ENCODE measurements at regions not wholly inside any gene's neighbourhood (a gene's known extent, or its start where the extent isn't known, plus 50 kb on each side); places are given as distances from the start of the nearest gene placed in this dataset.

DNA sequence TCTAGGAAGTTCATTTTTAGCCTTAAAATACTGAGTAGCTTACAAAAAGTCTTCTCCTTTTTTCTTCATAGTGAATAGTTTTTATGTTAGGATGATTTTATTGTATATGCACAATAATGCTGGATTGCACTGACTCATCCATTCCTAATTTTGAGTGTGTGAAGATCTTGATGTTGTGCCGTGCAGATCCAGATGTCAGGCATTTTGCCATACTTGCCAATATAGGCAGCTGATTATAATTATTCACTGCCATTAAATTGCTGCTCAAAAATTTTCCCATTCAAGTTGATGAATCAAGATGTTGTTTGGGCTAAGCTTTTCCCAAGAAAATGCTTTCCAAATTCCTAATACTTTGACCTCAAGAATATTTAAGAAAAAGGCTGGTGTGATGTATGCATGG, 218.3 kb downstream of the AHR start:
- Mint-ChIP-seq H3K27me3 (ENCODE audit: low read depth) (peaks cover 4% of the 10 kb centered on the region), H3K4me1 (ENCODE audit: low read depth) (peaks cover 5% of the 10 kb centered on the region), H3K27ac (no peak overlapping the region), H3K4me3 (ENCODE audit: low read depth) (no peak overlapping the region), H3K9me3 (no peaks in the 10 kb centered on the region), H3K36me3 (ENCODE audit: low read depth) (no peaks in the 10 kb centered on the region)
- DNase-seq (ENCODE audit: low spot score): no peak
- intact Hi-C loops (cut with micrococcal nuclease): no loop called here

DNA sequence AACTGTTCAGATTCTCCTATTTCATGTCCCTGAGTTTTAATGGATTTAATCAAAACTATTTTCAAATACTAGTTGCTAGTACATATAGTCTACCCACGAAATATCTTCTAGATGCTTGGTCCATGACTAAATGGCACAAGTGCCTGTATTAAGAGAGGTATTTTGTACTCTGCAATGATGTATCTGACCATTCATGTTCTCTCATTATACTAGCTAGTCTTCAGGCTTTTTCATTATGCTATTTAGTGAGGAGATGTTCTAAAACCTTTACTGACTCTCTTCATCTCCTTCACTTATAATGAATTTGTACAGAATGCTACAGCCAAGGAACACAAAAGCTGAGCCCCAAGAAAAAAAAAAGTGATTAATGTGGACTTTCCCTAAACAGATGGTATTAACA, 222.5 kb downstream of the AHR start:
- Mint-ChIP-seq H3K36me3 (ENCODE audit: low read depth) (no peaks in the 10 kb centered on the region), H3K27me3 (ENCODE audit: low read depth) (no peaks in the 10 kb centered on the region), H3K27ac (no peak overlapping the region), H3K4me3 (ENCODE audit: low read depth) (no peak overlapping the region), H3K4me1 (ENCODE audit: low read depth) (peaks cover 16% of the 10 kb centered on the region), H3K9me3 (no peaks in the 10 kb centered on the region)
- no peak for DNase-seq (ENCODE audit: low spot score)
- intact Hi-C loops (cut with micrococcal nuclease): loop anchor here (10.0 kb wide), 1 partner anchor 216 kb away; no protein-coding TSS in a partner anchor

DNA sequence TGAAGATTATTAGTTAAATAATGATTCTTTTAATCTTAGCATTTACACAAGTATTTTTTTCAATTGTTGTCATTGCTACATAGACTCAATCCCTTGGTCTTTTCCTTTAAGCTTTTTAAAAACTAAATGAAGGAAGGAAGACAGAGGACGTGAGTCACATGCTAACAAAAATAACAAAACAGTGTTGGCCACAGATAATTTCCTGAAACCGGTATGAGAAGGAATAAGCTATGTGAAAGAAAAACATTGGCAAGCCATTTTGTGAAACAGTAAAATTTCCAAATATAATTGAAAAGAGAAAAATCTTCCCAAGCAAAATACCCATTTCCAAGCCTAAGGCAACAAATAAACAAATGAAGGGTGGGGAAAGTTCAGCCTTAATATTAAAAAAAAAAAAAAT, 223.0 kb downstream of the AHR start:
- no peaks in the 10 kb centered on the region for H3K9me3 Mint-ChIP-seq
- H3K36me3 Mint-ChIP-seq (ENCODE audit: low read depth): no peaks in the 10 kb centered on the region
- no peak overlapping the region for H3K27ac Mint-ChIP-seq
- H3K4me1 Mint-ChIP-seq (ENCODE audit: low read depth): peaks cover 19% of the 10 kb centered on the region
- intact Hi-C loops (cut with micrococcal nuclease): loop anchor here (10.0 kb wide), 1 partner anchor 217 kb away; no protein-coding TSS in a partner anchor
- H3K4me3 Mint-ChIP-seq (ENCODE audit: low read depth): no peak overlapping the region
- no peaks in the 10 kb centered on the region for H3K27me3 Mint-ChIP-seq (ENCODE audit: low read depth)
- DNase-seq (ENCODE audit: low spot score): no peak

DNA sequence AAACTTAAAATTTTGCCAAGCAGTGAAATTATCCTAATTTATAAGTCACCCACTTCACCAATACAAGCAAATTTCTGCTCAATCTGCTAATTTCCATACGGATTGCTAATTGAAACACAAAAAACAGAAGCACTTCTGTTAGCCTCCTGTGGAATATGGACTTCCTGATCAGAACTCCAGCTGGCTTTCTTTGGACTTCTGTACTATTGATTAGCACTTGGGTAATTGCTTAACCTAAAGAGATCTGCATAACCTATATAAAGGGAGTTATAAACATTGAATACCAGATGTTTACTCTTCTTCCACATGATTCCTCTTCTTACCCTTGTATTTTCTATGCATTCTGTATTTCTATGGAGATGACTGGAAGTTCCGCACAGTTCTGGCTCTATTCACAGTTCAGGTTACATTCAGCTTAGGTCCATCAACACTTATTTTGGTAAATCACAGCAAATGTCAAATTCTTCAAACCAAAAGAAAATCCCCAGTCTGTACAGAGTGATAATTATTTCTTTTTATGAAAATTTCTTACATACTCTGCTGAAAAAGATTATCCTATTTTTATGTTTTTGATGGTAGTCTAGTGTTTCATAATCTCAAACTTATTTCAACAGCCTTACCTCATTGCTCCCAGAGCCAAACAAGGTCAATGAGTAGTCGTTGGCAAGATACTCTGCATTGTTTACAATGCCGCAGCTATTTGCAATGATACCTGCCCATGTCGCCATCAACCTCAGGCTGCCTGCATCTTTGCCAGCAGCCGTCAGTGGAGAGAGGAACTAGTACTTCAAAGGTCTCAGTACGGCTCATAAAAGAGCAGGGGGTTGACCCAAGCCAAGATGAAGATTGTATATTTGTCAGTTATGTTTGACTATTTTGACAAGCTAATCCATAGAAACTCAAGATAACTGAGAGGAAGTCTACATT, 225.6 kb downstream of the AHR start:
- Mint-ChIP-seq H3K27me3 (ENCODE audit: low read depth) (peaks cover 1% of the 10 kb centered on the region), H3K9me3 (no peaks in the 10 kb centered on the region), H3K4me3 (ENCODE audit: low read depth) (no peak overlapping the region), H3K36me3 (ENCODE audit: low read depth) (no peaks in the 10 kb centered on the region), H3K4me1 (ENCODE audit: low read depth) (peaks cover 20% of the 10 kb centered on the region), H3K27ac (no peak overlapping the region)
- intact Hi-C loops (cut with micrococcal nuclease): loop anchor here (10.0 kb wide), 1 partner anchor 219 kb away; no protein-coding TSS in a partner anchor
- no peak for DNase-seq (ENCODE audit: low spot score)

DNA sequence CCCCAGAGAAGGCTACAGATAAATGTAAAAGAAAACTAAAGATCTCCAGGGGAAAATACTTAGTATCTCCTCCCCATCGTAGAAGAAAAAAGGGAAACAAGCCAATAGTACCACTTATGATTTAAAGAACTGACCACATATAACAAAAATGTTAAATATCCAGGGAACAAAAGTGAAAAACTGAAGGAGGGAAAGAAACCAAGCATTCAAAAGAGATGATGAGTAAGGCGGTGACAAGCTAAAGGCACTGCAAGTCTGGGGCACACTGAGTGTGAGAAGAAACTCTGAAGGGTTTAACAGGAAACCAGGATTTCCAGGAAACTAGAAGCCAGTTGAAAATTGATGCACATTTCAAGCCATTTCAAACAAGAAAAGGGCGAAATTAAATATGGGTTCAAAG, 226.3 kb downstream of the AHR start:
- no peak overlapping the region for H3K27ac Mint-ChIP-seq
- no peak overlapping the region for H3K4me3 Mint-ChIP-seq (ENCODE audit: low read depth)

DNA sequence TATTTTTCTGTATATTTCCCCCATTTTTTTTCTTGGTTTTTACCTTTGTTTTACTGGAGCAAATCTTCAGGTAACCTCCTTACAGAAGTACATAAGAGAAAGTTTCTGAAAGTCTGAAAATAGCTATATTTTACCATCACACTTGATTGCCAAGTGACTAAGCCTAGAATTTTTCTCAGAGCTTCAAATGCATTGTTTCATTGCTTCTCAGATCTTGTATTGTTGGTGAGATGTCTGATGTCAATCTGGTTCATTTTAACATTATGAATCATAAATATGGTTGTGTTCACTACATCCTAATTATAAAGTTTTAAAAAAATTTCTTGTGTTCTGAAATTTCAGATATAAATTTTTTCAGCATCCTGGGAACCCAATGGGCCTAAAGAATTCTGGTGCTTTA, 228.2 kb downstream of the AHR start:
- H3K9me3 Mint-ChIP-seq: no peaks in the 10 kb centered on the region
- no peak overlapping the region for H3K4me3 Mint-ChIP-seq (ENCODE audit: low read depth)
- intact Hi-C loops (cut with micrococcal nuclease): loop anchor here (10.0 kb wide), 1 partner anchor 222 kb away; no protein-coding TSS in a partner anchor
- DNase-seq (ENCODE audit: low spot score): no peak
- H3K27me3 Mint-ChIP-seq (ENCODE audit: low read depth): peaks cover 2% of the 10 kb centered on the region
- no peaks in the 10 kb centered on the region for H3K36me3 Mint-ChIP-seq (ENCODE audit: low read depth)
- H3K27ac Mint-ChIP-seq: no peak overlapping the region
- H3K4me1 Mint-ChIP-seq (ENCODE audit: low read depth): peaks cover 19% of the 10 kb centered on the region

More for the DNA sequence above, 226.3 kb downstream of the AHR start:
- intact Hi-C loops (cut with micrococcal nuclease): loop anchor here (10.0 kb wide), 1 partner anchor 220 kb away; no protein-coding TSS in a partner anchor
- H3K36me3 Mint-ChIP-seq (ENCODE audit: low read depth): no peaks in the 10 kb centered on the region
- H3K27me3 Mint-ChIP-seq (ENCODE audit: low read depth): peaks cover 2% of the 10 kb centered on the region
- H3K4me1 Mint-ChIP-seq (ENCODE audit: low read depth): peaks cover 20% of the 10 kb centered on the region
- no peaks in the 10 kb centered on the region for H3K9me3 Mint-ChIP-seq
- no peak for DNase-seq (ENCODE audit: low spot score)

DNA sequence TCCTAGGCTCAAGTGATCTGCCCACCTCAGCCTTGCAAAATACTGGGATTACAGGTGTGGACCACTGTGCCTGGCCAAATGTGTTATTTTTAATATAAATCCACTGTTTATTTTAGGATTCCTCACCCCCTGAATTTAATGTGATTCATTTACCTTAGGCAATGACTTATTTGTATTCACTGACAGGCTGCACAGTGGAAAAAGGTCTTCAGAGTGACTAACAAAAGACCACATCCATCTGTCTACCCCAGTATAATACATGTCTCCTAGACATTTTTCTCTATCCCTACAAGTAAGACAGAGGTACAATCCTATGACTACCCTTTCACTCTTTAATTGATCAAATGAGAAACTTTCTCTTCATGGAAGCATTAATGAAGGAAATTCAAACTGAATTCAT, 230.2 kb downstream of the AHR start:
- H3K4me3 Mint-ChIP-seq (ENCODE audit: low read depth): no peak overlapping the region
- no peaks in the 10 kb centered on the region for H3K36me3 Mint-ChIP-seq (ENCODE audit: low read depth)
- peaks cover 2% of the 10 kb centered on the region for H3K27me3 Mint-ChIP-seq (ENCODE audit: low read depth)
- H3K4me1 Mint-ChIP-seq (ENCODE audit: low read depth): peaks cover 24% of the 10 kb centered on the region
- H3K9me3 Mint-ChIP-seq: no peaks in the 10 kb centered on the region
- intact Hi-C loops (cut with micrococcal nuclease): loop anchor here (10.0 kb wide), 1 partner anchor 224 kb away; no protein-coding TSS in a partner anchor
- H3K27ac Mint-ChIP-seq: no peak overlapping the region
- no peak for DNase-seq (ENCODE audit: low spot score)

DNA sequence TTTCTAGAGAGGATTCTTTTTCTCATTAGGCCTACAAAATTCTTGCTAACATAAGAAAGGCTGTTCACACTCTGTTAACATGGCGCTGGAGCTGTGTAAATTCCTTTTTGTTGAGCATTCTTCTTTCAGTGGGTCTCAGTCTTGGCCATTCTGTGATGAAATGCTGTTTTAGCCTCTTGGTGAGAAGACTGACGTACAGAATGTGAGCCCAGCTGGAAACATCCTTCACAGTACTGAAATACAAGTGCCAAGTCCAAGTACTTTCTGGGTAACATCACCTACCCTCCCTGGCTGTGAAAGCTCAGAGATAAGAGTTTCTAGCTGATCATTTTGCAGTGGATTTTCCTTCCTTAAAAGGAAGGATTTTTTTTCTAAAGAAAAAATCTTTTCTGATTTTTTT, 231.8 kb downstream of the AHR start:
- no peak for DNase-seq (ENCODE audit: low spot score)
- Mint-ChIP-seq H3K9me3 (no peaks in the 10 kb centered on the region), H3K27me3 (ENCODE audit: low read depth) (peaks cover 5% of the 10 kb centered on the region), H3K4me3 (ENCODE audit: low read depth) (no peak overlapping the region), H3K36me3 (ENCODE audit: low read depth) (no peaks in the 10 kb centered on the region), H3K27ac (no peak overlapping the region), H3K4me1 (ENCODE audit: low read depth) (peaks cover 14% of the 10 kb centered on the region)
- intact Hi-C loops (cut with micrococcal nuclease): loop anchor here (2.0 to 5.0 kb wide), 2 partner anchors 547 to 608 kb away; no protein-coding TSS in a partner anchor

DNA sequence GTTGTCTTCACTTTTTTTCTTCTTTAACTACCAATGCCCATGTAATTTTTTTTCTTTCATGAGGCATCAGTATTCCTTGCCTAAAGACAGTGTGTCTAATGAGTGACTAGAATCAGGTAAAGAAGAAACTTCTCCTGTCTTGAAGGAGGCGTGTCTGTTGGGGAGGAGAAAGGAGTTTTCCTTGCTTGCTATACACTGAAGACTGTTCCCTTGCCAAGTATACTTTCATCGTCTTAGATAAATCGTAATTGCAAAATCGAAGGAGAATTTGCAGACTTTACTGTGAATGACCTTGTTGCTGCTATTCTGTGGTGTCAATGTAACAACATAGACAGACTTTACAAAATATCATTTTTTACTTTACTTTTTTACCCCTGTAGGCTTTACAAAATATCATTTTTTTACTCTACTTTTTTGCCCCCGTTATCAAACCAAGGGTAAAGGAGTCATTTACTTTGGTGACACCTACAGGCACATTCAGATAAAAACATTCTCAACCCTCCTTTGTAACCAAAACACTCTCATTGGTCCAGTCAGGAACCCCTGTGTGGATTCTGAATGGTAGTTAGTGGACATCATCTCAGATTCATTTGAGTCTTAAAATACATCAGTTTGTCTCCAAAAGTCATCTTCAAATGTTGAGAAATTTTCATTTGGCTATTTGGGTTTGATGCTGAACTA, 232.4 kb downstream of the AHR start:
- Mint-ChIP-seq H3K36me3 (ENCODE audit: low read depth) (no peaks in the 10 kb centered on the region), H3K27ac (no peak overlapping the region), H3K27me3 (ENCODE audit: low read depth) (peaks cover 6% of the 10 kb centered on the region), H3K9me3 (no peaks in the 10 kb centered on the region), H3K4me3 (ENCODE audit: low read depth) (no peak overlapping the region), H3K4me1 (ENCODE audit: low read depth) (peaks cover 13% of the 10 kb centered on the region)
- intact Hi-C loops (cut with micrococcal nuclease): loop anchor here (2.0 to 5.0 kb wide), 2 partner anchors 548 to 609 kb away; no protein-coding TSS in a partner anchor
- DNase-seq (ENCODE audit: low spot score): no peak

DNA sequence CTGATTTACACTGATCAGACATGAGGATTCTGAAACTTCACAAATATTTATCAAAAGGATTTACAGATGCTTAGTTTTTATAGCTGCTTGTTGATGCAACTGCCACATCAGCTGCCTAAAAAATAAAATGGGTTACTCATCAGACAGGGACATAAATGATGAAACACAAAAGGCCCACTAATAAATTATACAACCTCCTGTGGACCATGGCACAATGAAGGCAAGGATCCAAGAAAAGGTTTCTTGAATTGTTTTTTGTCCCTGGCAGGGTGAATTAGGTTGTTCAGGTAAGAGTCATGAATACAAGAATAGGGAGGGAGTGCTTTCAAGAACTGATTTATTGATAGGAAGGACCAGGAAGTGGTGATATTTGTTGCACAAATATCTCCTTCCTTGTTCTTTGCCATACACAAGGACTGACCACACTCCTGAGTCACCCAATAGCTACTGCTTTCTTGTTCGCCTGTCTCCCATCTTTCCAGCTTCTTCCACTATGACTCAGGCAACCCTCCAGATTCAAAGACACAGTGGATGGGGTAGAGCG, 234.5 kb downstream of the AHR start:
- no peaks in the 10 kb centered on the region for H3K9me3 Mint-ChIP-seq
- intact Hi-C loops (cut with micrococcal nuclease): loop anchor here (5.0 kb wide), 1 partner anchor 611 kb away; no protein-coding TSS in a partner anchor

DNA sequence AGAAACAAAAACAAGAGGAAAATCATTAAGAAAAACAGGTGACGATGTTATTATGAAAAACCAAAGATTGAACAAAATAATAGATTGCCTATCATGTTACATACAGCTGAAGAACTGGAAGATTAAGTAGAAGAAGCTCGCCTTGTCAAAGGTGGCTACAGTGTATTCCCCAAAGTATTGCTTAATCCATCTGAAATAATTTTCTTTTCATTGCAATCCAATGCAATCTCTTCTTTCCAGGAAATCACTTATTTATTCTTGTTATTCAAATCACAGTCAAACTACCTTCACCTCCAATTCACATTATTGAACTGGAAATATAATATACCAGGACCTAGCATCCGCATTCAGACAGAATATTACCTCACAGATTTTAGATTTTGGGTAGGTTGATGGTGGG, 235.9 kb downstream of the AHR start:
- H3K4me3 Mint-ChIP-seq (ENCODE audit: low read depth): no peak overlapping the region
- DNase-seq (ENCODE audit: low spot score): no peak
- peaks cover 13% of the 10 kb centered on the region for H3K27me3 Mint-ChIP-seq (ENCODE audit: low read depth)
- intact Hi-C loops (cut with micrococcal nuclease): loop anchor here (5.0 kb wide), 1 partner anchor 612 kb away; no protein-coding TSS in a partner anchor
- H3K27ac Mint-ChIP-seq: no peak overlapping the region
- H3K4me1 Mint-ChIP-seq (ENCODE audit: low read depth): peaks cover 9% of the 10 kb centered on the region
- no peaks in the 10 kb centered on the region for H3K9me3 Mint-ChIP-seq
- no peaks in the 10 kb centered on the region for H3K36me3 Mint-ChIP-seq (ENCODE audit: low read depth)

More for the DNA sequence above, 234.5 kb downstream of the AHR start:
- peaks cover 9% of the 10 kb centered on the region for H3K4me1 Mint-ChIP-seq (ENCODE audit: low read depth)
- H3K4me3 Mint-ChIP-seq (ENCODE audit: low read depth): no peak overlapping the region
- no peak for DNase-seq (ENCODE audit: low spot score)
- H3K27ac Mint-ChIP-seq: no peak overlapping the region
- H3K36me3 Mint-ChIP-seq (ENCODE audit: low read depth): no peaks in the 10 kb centered on the region
- peaks cover 13% of the 10 kb centered on the region for H3K27me3 Mint-ChIP-seq (ENCODE audit: low read depth)

DNA sequence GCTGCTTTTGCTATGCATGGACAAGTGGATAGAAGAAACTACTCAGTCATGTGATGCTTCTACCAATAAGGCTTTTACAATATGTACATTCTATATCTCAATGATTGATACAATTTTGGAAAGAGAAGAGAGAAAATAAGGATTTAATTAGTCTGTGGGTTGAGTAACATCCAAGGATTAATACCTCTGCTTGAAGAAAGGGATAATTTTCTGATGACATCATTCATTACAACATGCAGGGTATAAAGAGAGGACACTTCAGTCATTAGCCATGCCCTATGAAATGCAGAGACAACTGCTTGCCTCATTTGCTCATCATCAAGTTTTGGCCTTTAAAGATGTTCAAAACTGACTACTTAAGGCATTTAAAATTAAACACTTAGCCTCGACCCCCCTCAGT, 237.3 kb downstream of the AHR start:
- intact Hi-C loops (cut with micrococcal nuclease): no loop called here
- H3K27ac Mint-ChIP-seq: no peak overlapping the region
- peaks cover 9% of the 10 kb centered on the region for H3K4me1 Mint-ChIP-seq (ENCODE audit: low read depth)
- no peak overlapping the region for H3K4me3 Mint-ChIP-seq (ENCODE audit: low read depth)
- no peak for DNase-seq (ENCODE audit: low spot score)
- H3K27me3 Mint-ChIP-seq (ENCODE audit: low read depth): peaks cover 14% of the 10 kb centered on the region
- H3K9me3 Mint-ChIP-seq: no peaks in the 10 kb centered on the region
- H3K36me3 Mint-ChIP-seq (ENCODE audit: low read depth): no peaks in the 10 kb centered on the region
